ENCODE measurements at regions not wholly inside any gene's neighbourhood (a gene's known extent, or its start where the extent isn't known, plus 50 kb on each side); places are given as distances from the start of the nearest gene placed in this dataset.

- no peak for ATAC-seq
- Mint-ChIP-seq H3K27ac (no peak overlapping the region), H3K36me3 (no peaks in the 10 kb centered on the region), H3K4me3 (no peak overlapping the region), H3K4me1 (ENCODE audit: low read depth in 2 of 2) (no peaks in the 10 kb centered on the region), H3K27me3 (no peaks in the 10 kb centered on the region), H3K9me3 (no peaks in the 10 kb centered on the region)
- no peak for DNase-seq (ENCODE audit: low spot score)
These were observed 655.4 kb upstream of the EPHA7 start for GRCh38 chr6:94074764-94075163.

GRCh38 chr6:94071835-94072234 lies 652.5 kb upstream of the EPHA7 start:
- DNase-seq (ENCODE audit: low spot score) (no peak), ATAC-seq (no peak)
- Mint-ChIP-seq H3K36me3 (no peaks in the 10 kb centered on the region), H3K4me3 (no peak overlapping the region), H3K4me1 (ENCODE audit: low read depth in 2 of 2) (no peaks in the 10 kb centered on the region), H3K27me3 (no peaks in the 10 kb centered on the region), H3K9me3 (no peaks in the 10 kb centered on the region), H3K27ac (no peak overlapping the region)

- ATAC-seq (no peak), DNase-seq (ENCODE audit: low spot score) (no peak)
- Mint-ChIP-seq H3K9me3 (peaks cover 4% of the 10 kb centered on the region), H3K27ac (no peak overlapping the region), H3K4me1 (ENCODE audit: low read depth in 2 of 2) (no peaks in the 10 kb centered on the region), H3K4me3 (no peak overlapping the region), H3K27me3 (no peaks in the 10 kb centered on the region), H3K36me3 (no peaks in the 10 kb centered on the region)
These were observed 646.5 kb upstream of the EPHA7 start for GRCh38 chr6:94065707-94066337.

- H3K36me3 Mint-ChIP-seq = no peaks in the 10 kb centered on the region
- no peaks in the 10 kb centered on the region for H3K4me1 Mint-ChIP-seq (ENCODE audit: low read depth in 2 of 2)
- H3K27me3 Mint-ChIP-seq = no peaks in the 10 kb centered on the region
- no peak overlapping the region for H3K27ac Mint-ChIP-seq
- no peak overlapping the region for H3K4me3 Mint-ChIP-seq
- DNase-seq (ENCODE audit: low spot score) (no peak), ATAC-seq (no peak)
- H3K9me3 Mint-ChIP-seq = peaks cover 12% of the 10 kb centered on the region
These were observed 633.4 kb upstream of the EPHA7 start for GRCh38 chr6:94052749-94053148.

GRCh38 chr6:94050515-94050914 lies 631.2 kb upstream of the EPHA7 start:
- H3K36me3 Mint-ChIP-seq = no peaks in the 10 kb centered on the region
- H3K27me3 Mint-ChIP-seq = no peaks in the 10 kb centered on the region
- H3K9me3 Mint-ChIP-seq = peaks cover 12% of the 10 kb centered on the region
- DNase-seq (ENCODE audit: low spot score) = no peak
- no peak for ATAC-seq
- no peak overlapping the region for H3K4me3 Mint-ChIP-seq
- H3K4me1 Mint-ChIP-seq (ENCODE audit: low read depth in 2 of 2) = no peaks in the 10 kb centered on the region
- H3K27ac Mint-ChIP-seq = no peak overlapping the region

- H3K36me3 Mint-ChIP-seq = no peaks in the 10 kb centered on the region
- H3K9me3 Mint-ChIP-seq = peaks cover 12% of the 10 kb centered on the region
- no peak for DNase-seq (ENCODE audit: low spot score)
- H3K4me1 Mint-ChIP-seq (ENCODE audit: low read depth in 2 of 2) = no peaks in the 10 kb centered on the region
- H3K27me3 Mint-ChIP-seq = no peaks in the 10 kb centered on the region
- H3K4me3 Mint-ChIP-seq = no peak overlapping the region
- no peak for ATAC-seq
- no peak overlapping the region for H3K27ac Mint-ChIP-seq
These were observed 629.6 kb upstream of the EPHA7 start for GRCh38 chr6:94049001-94049400.

- Mint-ChIP-seq H3K36me3 (no peaks in the 10 kb centered on the region), H3K27me3 (no peaks in the 10 kb centered on the region), H3K27ac (no peak overlapping the region), H3K4me3 (no peak overlapping the region), H3K4me1 (ENCODE audit: low read depth in 2 of 2) (no peaks in the 10 kb centered on the region), H3K9me3 (peaks cover 16% of the 10 kb centered on the region)
- ATAC-seq = no peak
- no peak for DNase-seq (ENCODE audit: low spot score)
These were observed 625.9 kb upstream of the EPHA7 start for GRCh38 chr6:94045099-94045829.

GRCh38 chr6:94041945-94042709 lies 622.8 kb upstream of the EPHA7 start:
- Mint-ChIP-seq H3K36me3 (no peaks in the 10 kb centered on the region), H3K27ac (no peak overlapping the region), H3K4me1 (ENCODE audit: low read depth in 2 of 2) (no peaks in the 10 kb centered on the region), H3K27me3 (no peaks in the 10 kb centered on the region), H3K4me3 (no peak overlapping the region), H3K9me3 (peaks cover 13% of the 10 kb centered on the region)
- DNase-seq (ENCODE audit: low spot score) (no peak), ATAC-seq (no peak)

- Mint-ChIP-seq H3K27me3 (no peaks in the 10 kb centered on the region), H3K9me3 (peaks cover 14% of the 10 kb centered on the region), H3K36me3 (peaks cover 10% of the 10 kb centered on the region), H3K4me1 (ENCODE audit: low read depth in 2 of 2) (no peaks in the 10 kb centered on the region), H3K4me3 (no peak overlapping the region), H3K27ac (no peak overlapping the region)
- no peak for ATAC-seq
- no peak for DNase-seq (ENCODE audit: low spot score)
These were observed 616.7 kb upstream of the EPHA7 start for GRCh38 chr6:94036024-94036423.

GRCh38 chr6:94027374-94027773 lies 608.0 kb upstream of the EPHA7 start:
- no peak for DNase-seq (ENCODE audit: low spot score)
- Mint-ChIP-seq H3K27me3 (no peaks in the 10 kb centered on the region), H3K36me3 (no peaks in the 10 kb centered on the region), H3K27ac (no peak overlapping the region), H3K4me1 (ENCODE audit: low read depth in 2 of 2) (no peaks in the 10 kb centered on the region), H3K9me3 (peaks cover 26% of the 10 kb centered on the region), H3K4me3 (no peak overlapping the region)
- ATAC-seq = no peak

GRCh38 chr6:94026575-94026974 lies 607.2 kb upstream of the EPHA7 start:
- H3K27me3 Mint-ChIP-seq = no peaks in the 10 kb centered on the region
- ATAC-seq (no peak), DNase-seq (ENCODE audit: low spot score) (no peak)
- peaks cover 27% of the 10 kb centered on the region for H3K9me3 Mint-ChIP-seq
- no peak overlapping the region for H3K27ac Mint-ChIP-seq
- H3K36me3 Mint-ChIP-seq = no peaks in the 10 kb centered on the region
- no peak overlapping the region for H3K4me3 Mint-ChIP-seq
- H3K4me1 Mint-ChIP-seq (ENCODE audit: low read depth in 2 of 2) = no peaks in the 10 kb centered on the region

- H3K9me3 Mint-ChIP-seq = peaks cover 12% of the 10 kb centered on the region
- no peak overlapping the region for H3K27ac Mint-ChIP-seq
- no peak for DNase-seq (ENCODE audit: low spot score)
- H3K27me3 Mint-ChIP-seq = no peaks in the 10 kb centered on the region
- H3K4me1 Mint-ChIP-seq (ENCODE audit: low read depth in 2 of 2) = no peaks in the 10 kb centered on the region
- H3K36me3 Mint-ChIP-seq = no peaks in the 10 kb centered on the region
- no peak for ATAC-seq
- H3K4me3 Mint-ChIP-seq = no peak overlapping the region
These were observed 586.5 kb upstream of the EPHA7 start for GRCh38 chr6:94005835-94006234.

GRCh38 chr6:93992976-93993375 lies 573.6 kb upstream of the EPHA7 start:
- H3K9me3 Mint-ChIP-seq = peaks cover 10% of the 10 kb centered on the region

GRCh38 chr6:93989630-93990029 lies 570.3 kb upstream of the EPHA7 start:
- Mint-ChIP-seq H3K27ac (no peak overlapping the region), H3K4me3 (no peak overlapping the region), H3K27me3 (no peaks in the 10 kb centered on the region), H3K9me3 (peaks cover 20% of the 10 kb centered on the region), H3K36me3 (peaks cover 4% of the 10 kb centered on the region), H3K4me1 (ENCODE audit: low read depth in 2 of 2) (no peaks in the 10 kb centered on the region)
- no peak for DNase-seq (ENCODE audit: low spot score)
- no peak for ATAC-seq

More at GRCh38 chr6:93992976-93993375, 573.6 kb upstream of the EPHA7 start:
- Mint-ChIP-seq H3K4me3 (no peak overlapping the region), H3K36me3 (peaks cover 4% of the 10 kb centered on the region), H3K27ac (no peak overlapping the region), H3K27me3 (no peaks in the 10 kb centered on the region), H3K4me1 (ENCODE audit: low read depth in 2 of 2) (no peaks in the 10 kb centered on the region)
- ATAC-seq (no peak), DNase-seq (ENCODE audit: low spot score) (no peak)

All from natural killer cell treated with Interleukin-12 subunit alpha and Interleukin-12 subunit beta and Interleukin-15 and Interleukin-18, amount 100 ng/mL, for 72 hours (primary cell).